ENCODE measurements at regions not wholly inside any gene's neighbourhood (a gene's known extent, or its start where the extent isn't known, plus 50 kb on each side); places are given as distances from the start of the nearest gene placed in this dataset.

- TF ChIP-seq POLR2A (IDR thresholded peaks at IDR 0.05; ENCODE audit: low read length) (no peak), GATA1 (IDR thresholded peaks at IDR 0.05; ENCODE audit: low read depth, low read length) (no peak)
These were observed 1926.8 kb downstream of the NCAM2 start for GRCh38 chr21:22925032-22925431.
